Activated CD8-positive, alpha-beta memory T cell treated with anti-CD3 and anti-CD28 coated beads, Interleukin-2, amount 50 U/mL, for 1 hour (primary cell): ENCODE measurements at regions not wholly inside any gene's neighbourhood (a gene's known extent, or its start where the extent isn't known, plus 50 kb on each side); places are given as distances from the start of the nearest gene placed in this dataset.
"Not testable (repeated sequence)": the region's sequence is repeated elsewhere in the genome, so short reads cannot be mapped to it uniquely, and the experiment has no call there.

Source experiments
- DNase-seq: peaks from one replicate; pipeline ENCODE4 v3.0.0-alpha.2; 2020; ENCODE audit errors: extremely low read depth

- no peak for DNase-seq
These were observed 1815.6 kb upstream of the LRRTM1 start for GRCh38 chr2:82120115-82120514.

GRCh38 chr2:82109418-82109817 is 1804.9 kb upstream of the LRRTM1 start:
- DNase-seq, result no peak

- DNase-seq, result no peak
These were observed 1794.1 kb upstream of the LRRTM1 start for GRCh38 chr2:82098617-82099016.

- DNase-seq, result no peak
These were observed 1785.0 kb upstream of the LRRTM1 start for GRCh38 chr2:82089518-82089917.

GRCh38 chr2:82084679-82085392 is 1780.3 kb upstream of the LRRTM1 start:
- no peak for DNase-seq

GRCh38 chr2:82075875-82076274 is 1771.3 kb upstream of the LRRTM1 start:
- no peak for DNase-seq

- no peak for DNase-seq
These were observed 1757.9 kb upstream of the LRRTM1 start for GRCh38 chr2:82062463-82062862.

GRCh38 chr2:82055846-82056245 is 1751.3 kb upstream of the LRRTM1 start:
- no peak for DNase-seq

GRCh38 chr2:82043867-82044266 is 1739.3 kb upstream of the LRRTM1 start:
- no peak for DNase-seq

- no peak for DNase-seq
These were observed 1723.5 kb upstream of the LRRTM1 start for GRCh38 chr2:82027921-82028615.

GRCh38 chr2:82023710-82024109 is 1719.2 kb upstream of the LRRTM1 start:
- DNase-seq, result no peak

GRCh38 chr2:82013641-82014040 is 1709.1 kb upstream of the LRRTM1 start:
- no peak for DNase-seq

- DNase-seq, result no peak
These were observed 1702.6 kb upstream of the LRRTM1 start for GRCh38 chr2:82007071-82007664.

- not testable (repeated sequence) for DNase-seq
These were observed 1701.3 kb upstream of the LRRTM1 start for GRCh38 chr2:82005889-82006288.

GRCh38 chr2:82001614-82002013 is 1697.1 kb upstream of the LRRTM1 start:
- no peak for DNase-seq

- DNase-seq, result no peak
These were observed 1696.1 kb upstream of the LRRTM1 start for GRCh38 chr2:82000606-82001005.

GRCh38 chr2:81996332-81996731 is 1691.8 kb upstream of the LRRTM1 start:
- DNase-seq, result no peak

- no peak for DNase-seq
These were observed 1686.7 kb upstream of the LRRTM1 start for GRCh38 chr2:81991282-81991681.

- no peak for DNase-seq
These were observed 1682.8 kb upstream of the LRRTM1 start for GRCh38 chr2:81987370-81987769.

- DNase-seq, result no peak
These were observed 1680.6 kb upstream of the LRRTM1 start for GRCh38 chr2:81984969-81985637.

GRCh38 chr2:81981585-81981984 is 1677.0 kb upstream of the LRRTM1 start:
- DNase-seq, result no peak

GRCh38 chr2:81979086-81979485 is 1674.5 kb upstream of the LRRTM1 start:
- no peak for DNase-seq

- no peak for DNase-seq
These were observed 1672.4 kb upstream of the LRRTM1 start for GRCh38 chr2:81976998-81977397.
